Fibroblast of mammary gland (primary cell): ENCODE measurements at regions not wholly inside any gene's neighbourhood (a gene's known extent, or its start where the extent isn't known, plus 50 kb on each side); places are given as distances from the start of the nearest gene placed in this dataset.
A peak's percentile ranks its signal among the peaks of the same experiment; 100 is the strongest.

ENCODE experiments used
- DNase-seq: peaks from one replicate; pipeline ENCODE4 v3.0.0-alpha.2; 2010; ENCODE audit warnings: low read depth
- H3K4me3 ChIP-seq: 2 replicates; pipeline ENCODE4 v1.5.1; 2011; ENCODE audit warnings: low read depth, mild to moderate bottlenecking, low read length, moderate library complexity; ENCODE audit not compliant: control insufficient read depth
- CTCF ChIP-seq: conservative IDR thresholded peaks from 2 replicates; pipeline ENCODE4 v1.5.1; 2011; ENCODE audit warnings: low read depth, low read length, inconsistent platforms; ENCODE audit not compliant: control insufficient read depth, insufficient read depth

- H3K4me3 ChIP-seq, result no peak overlapping the region
- no peak for TF ChIP-seq CTCF
- no peak for DNase-seq
Measured at GRCh38 chr11:19651028-19651427, 61.6 kb upstream of the NAV2 start.

- no peak overlapping the region for H3K4me3 ChIP-seq
- DNase-seq, result no peak
- TF ChIP-seq CTCF, result no peak
Measured at GRCh38 chr11:19650467-19650866, 62.2 kb upstream of the NAV2 start.

DNA sequence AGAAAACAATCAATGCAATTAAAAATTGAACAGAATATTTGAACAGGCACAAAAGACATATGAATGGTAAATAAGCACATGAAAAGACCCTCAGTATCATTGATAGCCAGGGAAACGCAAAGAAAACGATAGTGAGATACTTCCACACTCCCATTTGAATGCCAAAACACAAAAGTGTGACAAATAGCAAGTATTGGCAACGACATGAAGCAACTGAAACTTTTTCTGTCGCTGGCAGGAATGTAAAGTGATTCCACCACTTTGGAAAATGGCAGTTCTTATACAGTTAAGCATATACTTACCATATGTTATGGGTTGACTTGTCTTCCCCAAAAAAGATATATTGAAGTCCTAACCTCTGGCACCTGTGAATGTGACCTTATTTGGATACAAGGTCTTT lies 62.9 kb upstream of the NAV2 start:
- TF ChIP-seq CTCF, result no peak
- DNase-seq, result no peak
- no peak overlapping the region for H3K4me3 ChIP-seq

DNA sequence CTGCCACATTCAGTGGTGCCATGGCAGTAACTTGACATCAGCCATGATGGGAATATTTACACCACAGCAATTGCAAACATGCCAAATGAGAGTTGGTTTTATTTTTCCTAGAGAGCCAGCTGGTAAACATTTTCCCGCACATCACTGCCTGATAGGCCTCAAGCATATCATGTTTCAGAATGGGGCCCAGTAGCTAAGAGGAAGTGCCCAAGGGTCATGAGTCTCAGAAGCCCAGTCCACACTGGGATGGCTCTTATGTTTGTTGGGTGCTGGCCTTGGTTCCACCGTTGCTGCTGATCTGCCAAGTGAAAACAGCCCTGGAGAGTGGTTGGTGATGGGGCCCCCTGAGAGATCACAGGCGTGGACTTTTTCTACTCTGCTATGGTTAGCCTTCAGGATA lies 64.3 kb upstream of the NAV2 start:
- no peak overlapping the region for H3K4me3 ChIP-seq
- DNase-seq, result no peak
- TF ChIP-seq CTCF, result no peak

- no peak for DNase-seq
- H3K4me3 ChIP-seq, result no peak overlapping the region
- no peak for TF ChIP-seq CTCF
Measured at GRCh38 chr11:19647816-19648215, 64.8 kb upstream of the NAV2 start.

- peak; percentile 2 for TF ChIP-seq CTCF
- no peak overlapping the region for H3K4me3 ChIP-seq
- DNase-seq, result peak; percentile 96
Measured at GRCh38 chr11:19646921-19647320, 65.7 kb upstream of the NAV2 start.

GRCh38 chr11:19646308-19646707 lies 66.3 kb upstream of the NAV2 start:
- no peak for TF ChIP-seq CTCF
- DNase-seq, result peak; percentile 62
- H3K4me3 ChIP-seq, result no peak overlapping the region
